ENCODE measurements at regions not wholly inside any gene's neighbourhood (a gene's known extent, or its start where the extent isn't known, plus 50 kb on each side); places are given as distances from the start of the nearest gene placed in this dataset.

GRCh38 chrX:8313844-8314243, 142.8 kb upstream of the VCX2 start:
- H3K4me2 ChIP-seq, result no peak overlapping the region
- no peak for DNase-seq (ENCODE audit: low spot score)
- no peak for TF ChIP-seq EZH2 (IDR thresholded peaks at IDR 0.05; ENCODE audit: borderline replicate concordance)
- no peak for TF ChIP-seq EZH2phosphoT487 (IDR thresholded peaks at IDR 0.05; ENCODE audit: low read depth, severe bottlenecking, unreplicated experiment)
- no peak for TF ChIP-seq CTCF (IDR thresholded peaks at IDR 0.05; ENCODE audit: poor library complexity)

GRCh38 chrX:8314881-8315280, 143.8 kb upstream of the VCX2 start:
- Histone ChIP-seq H3K36me3 (replicated peaks; ENCODE audit: insufficient read depth, low read depth) (no peaks in the 10 kb centered on the region), H3K9me3 (ENCODE audit: low read depth) (no peaks in the 10 kb centered on the region), H4K20me1 (ENCODE audit: insufficient read depth, poor library complexity, severe bottlenecking) (no peaks in the 10 kb centered on the region), H3K4me1 (ENCODE audit: insufficient read depth) (no peaks in the 10 kb centered on the region), H3K27me3 (no peaks in the 10 kb centered on the region), H3K4me3 (no peak overlapping the region), H3K9me2 (replicated peaks; ENCODE audit: insufficient read depth) (no peaks in the 10 kb centered on the region), H3K79me2 (no peaks in the 10 kb centered on the region), H3K4me2 (no peak overlapping the region), H3K27ac (no peak overlapping the region), H2AFZ (no peak overlapping the region)
- TF ChIP-seq EZH2 (IDR thresholded peaks at IDR 0.05; ENCODE audit: borderline replicate concordance) (no peak), EZH2phosphoT487 (IDR thresholded peaks at IDR 0.05; ENCODE audit: low read depth, severe bottlenecking, unreplicated experiment) (no peak), CTCF (IDR thresholded peaks at IDR 0.05; ENCODE audit: poor library complexity) (no peak)
- DNase-seq (ENCODE audit: low spot score), result no peak
- WGBS (ENCODE audit: low lambda C conversion rate, missing lambda C conversion rate), result 83% methylated on average over 4 of the region's 4 CpGs

More at GRCh38 chrX:8313844-8314243, 142.8 kb upstream of the VCX2 start:
- no peaks in the 10 kb centered on the region for H3K9me2 ChIP-seq (replicated peaks; ENCODE audit: insufficient read depth)
- H3K4me1 ChIP-seq (ENCODE audit: insufficient read depth), result no peaks in the 10 kb centered on the region
- H3K36me3 ChIP-seq (replicated peaks; ENCODE audit: insufficient read depth, low read depth), result no peaks in the 10 kb centered on the region
- no peaks in the 10 kb centered on the region for H3K9me3 ChIP-seq (ENCODE audit: low read depth)
- H3K27me3 ChIP-seq, result no peaks in the 10 kb centered on the region
- H2AFZ ChIP-seq, result no peak overlapping the region
- H3K27ac ChIP-seq, result no peak overlapping the region
- WGBS (ENCODE audit: low lambda C conversion rate, missing lambda C conversion rate), result 77% methylated on average over 5 of the region's 5 CpGs
- H4K20me1 ChIP-seq (ENCODE audit: insufficient read depth, poor library complexity, severe bottlenecking), result no peaks in the 10 kb centered on the region
- H3K79me2 ChIP-seq, result no peaks in the 10 kb centered on the region
- H3K4me3 ChIP-seq, result no peak overlapping the region

GRCh38 chrX:8319359-8319758, 145.3 kb upstream of the VCX3B start:
- H3K27ac ChIP-seq, result no peak overlapping the region
- H3K4me2 ChIP-seq, result no peak overlapping the region
- H3K4me1 ChIP-seq (ENCODE audit: insufficient read depth), result no peaks in the 10 kb centered on the region
- H3K9me3 ChIP-seq (ENCODE audit: low read depth), result no peaks in the 10 kb centered on the region
- no peaks in the 10 kb centered on the region for H3K9me2 ChIP-seq (replicated peaks; ENCODE audit: insufficient read depth)
- H3K27me3 ChIP-seq, result no peaks in the 10 kb centered on the region
- DNase-seq (ENCODE audit: low spot score), result no peak
- no peaks in the 10 kb centered on the region for H4K20me1 ChIP-seq (ENCODE audit: insufficient read depth, poor library complexity, severe bottlenecking)
- H3K4me3 ChIP-seq, result no peak overlapping the region
- TF ChIP-seq EZH2phosphoT487 (IDR thresholded peaks at IDR 0.05; ENCODE audit: low read depth, severe bottlenecking, unreplicated experiment) (no peak), CTCF (IDR thresholded peaks at IDR 0.05; ENCODE audit: poor library complexity) (no peak), EZH2 (IDR thresholded peaks at IDR 0.05; ENCODE audit: borderline replicate concordance) (no peak)
- 68% methylated on average over 7 of the region's 7 CpGs for WGBS (ENCODE audit: low lambda C conversion rate, missing lambda C conversion rate)
- H3K79me2 ChIP-seq, result no peaks in the 10 kb centered on the region
- no peaks in the 10 kb centered on the region for H3K36me3 ChIP-seq (replicated peaks; ENCODE audit: insufficient read depth, low read depth)
- no peak overlapping the region for H2AFZ ChIP-seq

GRCh38 chrX:8323356-8323755, 141.3 kb upstream of the VCX3B start:
- Histone ChIP-seq H3K4me2 (no peak overlapping the region), H3K4me1 (ENCODE audit: insufficient read depth) (no peaks in the 10 kb centered on the region), H3K27me3 (no peaks in the 10 kb centered on the region), H2AFZ (no peak overlapping the region), H3K9me3 (ENCODE audit: low read depth) (no peaks in the 10 kb centered on the region), H3K4me3 (no peak overlapping the region), H4K20me1 (ENCODE audit: insufficient read depth, poor library complexity, severe bottlenecking) (no peaks in the 10 kb centered on the region), H3K36me3 (replicated peaks; ENCODE audit: insufficient read depth, low read depth) (no peaks in the 10 kb centered on the region), H3K79me2 (no peaks in the 10 kb centered on the region), H3K9me2 (replicated peaks; ENCODE audit: insufficient read depth) (no peaks in the 10 kb centered on the region), H3K27ac (no peak overlapping the region)
- DNase-seq (ENCODE audit: low spot score), result no peak
- TF ChIP-seq CTCF (IDR thresholded peaks at IDR 0.05; ENCODE audit: poor library complexity), result no peak
- WGBS (ENCODE audit: low lambda C conversion rate, missing lambda C conversion rate), result 67% methylated on average over 4 of the region's 4 CpGs
